H9 (cell line): ENCODE measurements at regions not wholly inside any gene's neighbourhood (a gene's known extent, or its start where the extent isn't known, plus 50 kb on each side); places are given as distances from the start of the nearest gene placed in this dataset.

Experiments
- DNase-seq: peaks from one replicate; pipeline ENCODE4 v3.0.0-alpha.2; 2017
- H2AFZ ChIP-seq: one replicate; pipeline ENCODE4 v1.6.1; 2013; ENCODE audit warnings: mild to moderate bottlenecking, low read length, control low read depth, moderate library complexity
- H2AK5ac ChIP-seq: 2 replicates; pipeline ENCODE4 v1.6.1; 2013; ENCODE audit warnings: low read length, control low read depth, mixed read lengths; ENCODE audit not compliant: insufficient read length
- H2BK120ac ChIP-seq: one replicate; pipeline ENCODE4 v1.6.1; 2013; ENCODE audit warnings: low read depth, mild to moderate bottlenecking, low read length, control low read depth, inconsistent platforms; ENCODE audit not compliant: poor library complexity, severe bottlenecking
- H2BK12ac ChIP-seq: 2 replicates; pipeline ENCODE4 v1.6.1; 2013; ENCODE audit warnings: low read length, control low read depth, mixed read lengths, low read depth; ENCODE audit not compliant: insufficient read length
- H2BK15ac ChIP-seq: 2 replicates; pipeline ENCODE4 v1.6.1; 2013; ENCODE audit warnings: low read depth, low read length, control low read depth
- H2BK20ac ChIP-seq: one replicate; pipeline ENCODE4 v1.6.1; 2013; ENCODE audit warnings: low read depth, mild to moderate bottlenecking, low read length, control low read depth, inconsistent platforms; ENCODE audit not compliant: poor library complexity, severe bottlenecking
- H2BK5ac ChIP-seq: 2 replicates; pipeline ENCODE4 v1.6.1; 2013; ENCODE audit warnings: low read length, control low read depth, mixed read lengths; ENCODE audit not compliant: insufficient read length
- H3K14ac ChIP-seq: 2 replicates; pipeline ENCODE4 v1.6.1; 2013; ENCODE audit warnings: low read length, control low read depth; ENCODE audit not compliant: insufficient read depth
- H3K18ac ChIP-seq: 2 replicates; pipeline ENCODE4 v1.6.1; 2013; ENCODE audit warnings: low read depth, mild to moderate bottlenecking, mixed read lengths, low read length, control low read depth; ENCODE audit not compliant: insufficient read length
- H3K23ac ChIP-seq: 2 replicates; pipeline ENCODE4 v1.6.1; 2013; ENCODE audit warnings: low read length, control low read depth, mixed read lengths, low read depth; ENCODE audit not compliant: insufficient read length
- H3K23me2 ChIP-seq: 2 replicates; pipeline ENCODE4 v1.6.1; 2013; ENCODE audit warnings: low read depth, mild to moderate bottlenecking, mixed read lengths, low read length, control low read depth; ENCODE audit not compliant: insufficient read length, poor library complexity, severe bottlenecking
- H3K27ac ChIP-seq: 2 replicates; pipeline ENCODE4 v1.5.1; 2013; ENCODE audit warnings: low read length, control low read depth, mixed read lengths, low read depth; ENCODE audit not compliant: insufficient read length
- H3K27me3 ChIP-seq: 2 replicates; pipeline ENCODE4 v1.6.1; 2013; ENCODE audit warnings: low read length, control low read depth, inconsistent platforms; ENCODE audit not compliant: insufficient read depth
- H3K4ac ChIP-seq: 2 replicates; pipeline ENCODE4 v1.6.1; 2013; ENCODE audit warnings: low read depth, mild to moderate bottlenecking, control low read depth, inconsistent platforms, low read length, moderate library complexity
- H3K4me1 ChIP-seq: 2 replicates; pipeline ENCODE4 v1.6.1; 2013; ENCODE audit warnings: low read length, control low read depth, inconsistent platforms; ENCODE audit not compliant: insufficient read depth
- H3K4me2 ChIP-seq: 2 replicates; pipeline ENCODE4 v1.6.1; 2013; ENCODE audit warnings: low read length, control low read depth, mixed read lengths; ENCODE audit not compliant: insufficient read length, insufficient read depth
- H3K56ac ChIP-seq: 2 replicates; pipeline ENCODE4 v1.6.1; 2013; ENCODE audit warnings: low read depth, mild to moderate bottlenecking, mixed read lengths, low read length, control low read depth; ENCODE audit not compliant: insufficient read length
- H3K79me1 ChIP-seq: 2 replicates; pipeline ENCODE4 v1.6.1; 2013; ENCODE audit warnings: low read depth, mild to moderate bottlenecking, moderate library complexity, low read length, control low read depth, inconsistent platforms; ENCODE audit not compliant: insufficient read depth, poor library complexity, severe bottlenecking
- H3K79me2 ChIP-seq: 2 replicates; pipeline ENCODE4 v1.6.1; 2013; ENCODE audit warnings: low read length, control low read depth, inconsistent platforms; ENCODE audit not compliant: insufficient read depth
- H3K9ac ChIP-seq: 2 replicates; pipeline ENCODE4 v1.6.1; 2013; ENCODE audit warnings: low read length, control low read depth, mixed read lengths; ENCODE audit not compliant: insufficient read length; ENCODE audit errors: extremely low read depth
- H3K9me3 ChIP-seq: one replicate; pipeline ENCODE4 v1.6.1; 2013; ENCODE audit warnings: low read depth, low read length, inconsistent platforms; ENCODE audit not compliant: control insufficient read depth
- H3T11ph ChIP-seq: one replicate; pipeline ENCODE4 v1.6.1; 2013; ENCODE audit warnings: mild to moderate bottlenecking, low read length, control low read depth, inconsistent platforms
- H4K20me1 ChIP-seq: one replicate; pipeline ENCODE4 v1.6.1; 2013; ENCODE audit not compliant: control insufficient read depth, insufficient read length, insufficient read depth
- H4K5ac ChIP-seq: 2 replicates; pipeline ENCODE4 v1.6.1; 2013; ENCODE audit warnings: low read depth, mild to moderate bottlenecking, mixed read lengths, low read length, control low read depth; ENCODE audit not compliant: insufficient read length
- H4K8ac ChIP-seq: replicated peaks from 2 replicates; pipeline ENCODE4 v1.6.1; 2013; ENCODE audit warnings: low read length, control low read depth, mixed read lengths, low read depth; ENCODE audit not compliant: insufficient read length
- H4K91ac ChIP-seq: 2 replicates; pipeline ENCODE4 v1.6.1; 2013; ENCODE audit warnings: low read depth, mild to moderate bottlenecking, moderate library complexity, mixed read lengths, low read length, control low read depth; ENCODE audit not compliant: insufficient read length
- H3K27ac Mint-ChIP-seq, 3 experiments: 2 replicates in 2 of 3; 3 replicates in 1 of 3; pipeline ENCODE4 v1.8.0; 2020 to 2021; ENCODE audit warnings: mixed read lengths in 3 of 3, mild to moderate bottlenecking in 1 of 3, moderate library complexity in 1 of 3
- H3K27me3 Mint-ChIP-seq: 2 replicates; pipeline ENCODE4 v1.8.0; 2021; ENCODE audit warnings: low read depth, mild to moderate bottlenecking, moderate library complexity, mixed read lengths
- H3K36me3 Mint-ChIP-seq, 3 experiments: 2 replicates in 2 of 3; 3 replicates in 1 of 3; pipeline ENCODE4 v1.8.0; 2020 to 2021; ENCODE audit warnings: low read depth in 3 of 3, mixed read lengths in 3 of 3; ENCODE audit not compliant: insufficient read depth in 1 of 3
- H3K4me1 Mint-ChIP-seq, 2 experiments: 2 replicates each; pipeline ENCODE4 v1.8.0; 2020; ENCODE audit warnings: mixed read lengths in 2 of 2
- H3K4me3 Mint-ChIP-seq, 2 experiments: 2 replicates in 1 of 2; 3 replicates in 1 of 2; pipeline ENCODE4 v1.8.0; 2020 to 2021; ENCODE audit warnings: mild to moderate bottlenecking in 2 of 2, mixed read lengths in 2 of 2, moderate library complexity in 1 of 2
- H3K9me3 Mint-ChIP-seq, 2 experiments: 2 replicates in 1 of 2; 3 replicates in 1 of 2; pipeline ENCODE4 v1.8.0; 2020; ENCODE audit warnings: mild to moderate bottlenecking in 2 of 2, mixed read lengths in 2 of 2, moderate library complexity in 1 of 2
- WGBS: extraction: QIAGEN DNeasy Blood & Tissue Kit; methylation state at CpG from one replicate; pipeline ENCODE4 v1.1.7; 2013; ENCODE audit warnings: missing lambda C conversion rate, low lambda C conversion rate, mixed read lengths; ENCODE audit not compliant: insufficient read length; ENCODE audit errors: extremely low coverage; 5-methylcytosine and 5-hydroxymethylcytosine counted together
- TF ChIP-seq, protein P1 (sequence below): fragments of 200-600 bp; sonication (generic); conservative IDR thresholded peaks from 3 replicates; pipeline ENCODE4 v1.8.0; 2021; ENCODE audit warnings: antibody characterized with exemption, mild to moderate bottlenecking

GRCh38 chr7:15836651-15837050 is 150.2 kb upstream of the MEOX2 start:
- Histone ChIP-seq H3K56ac (no peak overlapping the region), H4K5ac (no peak overlapping the region), H3K9me3 (no peaks in the 10 kb centered on the region), H3T11ph (no peak overlapping the region), H2BK120ac (no peak overlapping the region), H2AK5ac (no peak overlapping the region), H3K79me1 (no peaks in the 10 kb centered on the region), H2AFZ (no peak overlapping the region), H3K18ac (no peak overlapping the region), H3K14ac (no peak overlapping the region), H3K4me2 (no peak overlapping the region), H2BK15ac (no peak overlapping the region), H3K23me2 (peaks cover 4% of the 10 kb centered on the region), H4K20me1 (no peaks in the 10 kb centered on the region), H2BK20ac (no peak overlapping the region), H3K27ac (no peak overlapping the region), H3K79me2 (no peaks in the 10 kb centered on the region), H3K27me3 (no peaks in the 10 kb centered on the region), H3K4me1 (no peaks in the 10 kb centered on the region; the same call in 1 of the 2 replicates), H4K91ac (no peak overlapping the region), H2BK5ac (no peak overlapping the region), H3K23ac (no peak overlapping the region), H3K4ac (no peak overlapping the region), H4K8ac (no peak overlapping the region), H2BK12ac (no peak overlapping the region), H3K9ac (no peak overlapping the region)
- DNase-seq = no peak
- no peaks in the 10 kb centered on the region for H3K9me3 Mint-ChIP-seq
- TF ChIP-seq, protein P1, sequence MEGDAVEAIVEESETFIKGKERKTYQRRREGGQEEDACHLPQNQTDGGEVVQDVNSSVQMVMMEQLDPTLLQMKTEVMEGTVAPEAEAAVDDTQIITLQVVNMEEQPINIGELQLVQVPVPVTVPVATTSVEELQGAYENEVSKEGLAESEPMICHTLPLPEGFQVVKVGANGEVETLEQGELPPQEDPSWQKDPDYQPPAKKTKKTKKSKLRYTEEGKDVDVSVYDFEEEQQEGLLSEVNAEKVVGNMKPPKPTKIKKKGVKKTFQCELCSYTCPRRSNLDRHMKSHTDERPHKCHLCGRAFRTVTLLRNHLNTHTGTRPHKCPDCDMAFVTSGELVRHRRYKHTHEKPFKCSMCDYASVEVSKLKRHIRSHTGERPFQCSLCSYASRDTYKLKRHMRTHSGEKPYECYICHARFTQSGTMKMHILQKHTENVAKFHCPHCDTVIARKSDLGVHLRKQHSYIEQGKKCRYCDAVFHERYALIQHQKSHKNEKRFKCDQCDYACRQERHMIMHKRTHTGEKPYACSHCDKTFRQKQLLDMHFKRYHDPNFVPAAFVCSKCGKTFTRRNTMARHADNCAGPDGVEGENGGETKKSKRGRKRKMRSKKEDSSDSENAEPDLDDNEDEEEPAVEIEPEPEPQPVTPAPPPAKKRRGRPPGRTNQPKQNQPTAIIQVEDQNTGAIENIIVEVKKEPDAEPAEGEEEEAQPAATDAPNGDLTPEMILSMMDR = no peak
- H3K36me3 Mint-ChIP-seq = no peaks in the 10 kb centered on the region
- H3K4me3 Mint-ChIP-seq = no peak overlapping the region
- H3K4me1 Mint-ChIP-seq = peaks cover 19 to 24% of the 10 kb centered on the region in 2 experiments
- no peak overlapping the region for H3K27ac Mint-ChIP-seq
- no peaks in the 10 kb centered on the region for H3K27me3 Mint-ChIP-seq
- no CpG with 5 or more reads among the region's 2 CpGs for WGBS
